GM12891 (cell line): ENCODE measurements at regions not wholly inside any gene's neighbourhood (a gene's known extent, or its start where the extent isn't known, plus 50 kb on each side); places are given as distances from the start of the nearest gene placed in this dataset.

ENCODE experiments used
- PAX5 ChIP-seq: IDR thresholded peaks from 2 replicates; pipeline ENCODE4 v1.6.1; 2011; ENCODE audit warnings: low read length, moderate library complexity, mild to moderate bottlenecking; ENCODE audit not compliant: insufficient read depth, severe bottlenecking
- POLR2A ChIP-seq: IDR thresholded peaks from 2 replicates; pipeline ENCODE4 v1.6.1; 2011; ENCODE audit warnings: low read depth, low read length, control low read depth
- POLR2AphosphoS5 ChIP-seq: IDR thresholded peaks from 2 replicates; pipeline ENCODE4 v1.6.1; 2011; ENCODE audit warnings: low read depth, low read length, control low read depth

GRCh38 chr4:45472490-45472889 lies 651.4 kb downstream of the GABRG1 start:
- TF ChIP-seq POLR2AphosphoS5 (no peak), POLR2A (no peak), PAX5 (no peak)
